GM18526 (cell line): ENCODE measurements at regions not wholly inside any gene's neighbourhood (a gene's known extent, or its start where the extent isn't known, plus 50 kb on each side); places are given as distances from the start of the nearest gene placed in this dataset.

ENCODE experiments used
- POLR2A ChIP-seq: IDR thresholded peaks from 3 replicates; pipeline ENCODE4 v1.6.1; 2011; ENCODE audit not compliant: insufficient read length; ENCODE audit errors: extremely low read depth

- no peak for TF ChIP-seq POLR2A
Measured at GRCh38 chr7:47704936-47705335, 123.0 kb upstream of the TNS3 start.

- no peak for TF ChIP-seq POLR2A
Measured at GRCh38 chr7:47702080-47702479, 120.2 kb upstream of the TNS3 start.

GRCh38 chr7:47698386-47698785 lies 116.5 kb upstream of the TNS3 start:
- TF ChIP-seq POLR2A: no peak

- no peak for TF ChIP-seq POLR2A
Measured at GRCh38 chr7:47697543-47697942, 115.6 kb upstream of the TNS3 start.

GRCh38 chr7:47696152-47696710 lies 114.3 kb upstream of the TNS3 start:
- no peak for TF ChIP-seq POLR2A

- no peak for TF ChIP-seq POLR2A
Measured at GRCh38 chr7:47693216-47693615, 111.3 kb upstream of the TNS3 start.

GRCh38 chr7:47691988-47692387 lies 110.1 kb upstream of the TNS3 start:
- no peak for TF ChIP-seq POLR2A

GRCh38 chr7:47690902-47691558 lies 109.1 kb upstream of the TNS3 start:
- no peak for TF ChIP-seq POLR2A

- TF ChIP-seq POLR2A: no peak
Measured at GRCh38 chr7:47689558-47689957, 107.6 kb upstream of the TNS3 start.

- no peak for TF ChIP-seq POLR2A
Measured at GRCh38 chr7:47688311-47689100, 106.6 kb upstream of the TNS3 start.

- TF ChIP-seq POLR2A: no peak
Measured at GRCh38 chr7:47685712-47686376, 103.9 kb upstream of the TNS3 start.

- TF ChIP-seq POLR2A: no peak
Measured at GRCh38 chr7:47685151-47685550, 103.2 kb upstream of the TNS3 start.

- TF ChIP-seq POLR2A: no peak
Measured at GRCh38 chr7:47684728-47685127, 102.8 kb upstream of the TNS3 start.

GRCh38 chr7:47683485-47683898 lies 101.6 kb upstream of the TNS3 start:
- no peak for TF ChIP-seq POLR2A

GRCh38 chr7:47682874-47683273 lies 101.0 kb upstream of the TNS3 start:
- TF ChIP-seq POLR2A: no peak
